ENCODE measurements at regions not wholly inside any gene's neighbourhood (a gene's known extent, or its start where the extent isn't known, plus 50 kb on each side); places are given as distances from the start of the nearest gene placed in this dataset.

- DNase-seq (ENCODE audit: low spot score) (no peak), ATAC-seq (no peak), FAIRE-seq (no peak)
- H2AFZ ChIP-seq (ENCODE audit: low read length): no peak overlapping the region
- no peaks in the 10 kb centered on the region for H3K36me3 ChIP-seq (replicated peaks in 1 of 2; ENCODE audit: control insufficient read depth in 1 of 2, insufficient read depth in 2 of 2, low read length in 2 of 2)
- H3K27me3 ChIP-seq (ENCODE audit: control insufficient read depth in 1 of 2, insufficient read depth in 2 of 2, low read length in 2 of 2): no peaks in the 10 kb centered on the region; a peak in 2 of 5 replicates
- CTCF ChIA-PET (ENCODE audit: low intra/inter-chr PET ratio, low total read pairs): no interaction called here
- H3K9ac ChIP-seq (ENCODE audit: insufficient read depth, low read depth, low read length): no peak overlapping the region
- intact Hi-C loops (cut with micrococcal nuclease; ENCODE audit: unreplicated experiment): no loop called here
- H3K4me1 ChIP-seq (ENCODE audit: insufficient read depth, low read length): no peaks in the 10 kb centered on the region
- no peak overlapping the region for H3K27ac ChIP-seq (ENCODE audit: extremely low read length, insufficient read depth, low read length)
- no peak overlapping the region for H3K4me3 ChIP-seq (replicated peaks in 1 of 3; ENCODE audit: insufficient read depth in 1 of 3, low read depth in 2 of 3, low read length in 3 of 3)
- POLR2A ChIA-PET: no interaction called here
- WGBS (ENCODE audit: low lambda C conversion rate): 0% methylated on average over 4 of the region's 4 CpGs
- in situ Hi-C loops (cut with HindIII; ENCODE audit: extremely low pct_ligation_motif_present, low pct_unique_long_range_greater_than_20kb): no loop called here
- no peaks in the 10 kb centered on the region for H3K79me2 ChIP-seq (ENCODE audit: insufficient read depth, low read length)
- H3K9me3 ChIP-seq (ENCODE audit: low read length): no peaks in the 10 kb centered on the region
- no TSS peak for BruUV-seq (replicated peaks)
- H3K4me2 ChIP-seq (ENCODE audit: low read depth, low read length): no peak overlapping the region
- no peaks in the 10 kb centered on the region for H4K20me1 ChIP-seq (ENCODE audit: insufficient read depth, low read length)
- TF ChIP-seq CC2D1A (CRISPR knock-in tag; IDR thresholded peaks at IDR 0.05) (no peak), NFKBIZ (CRISPR knock-in tag; IDR thresholded peaks at IDR 0.05) (no peak), ZBED4 (CRISPR knock-in tag; IDR thresholded peaks at IDR 0.05; ENCODE audit: borderline replicate concordance) (no peak), ZIK1 (CRISPR knock-in tag; IDR thresholded peaks at IDR 0.05; ENCODE audit: borderline replicate concordance, low read depth) (no peak), PHF21A (CRISPR knock-in tag; IDR thresholded peaks at IDR 0.05) (no peak), ZNF414 (CRISPR knock-in tag; IDR thresholded peaks at IDR 0.05) (no peak), ZBTB37 (CRISPR knock-in tag; IDR thresholded peaks at IDR 0.05) (no peak), MZF1 (CRISPR knock-in tag; IDR thresholded peaks at IDR 0.05; ENCODE audit: borderline replicate concordance) (no peak), RXRB (CRISPR knock-in tag; IDR thresholded peaks at IDR 0.05; ENCODE audit: borderline replicate concordance) (no peak), SSRP1 (CRISPR knock-in tag; IDR thresholded peaks at IDR 0.05) (no peak), SIN3A (IDR thresholded peaks at IDR 0.05; ENCODE audit: borderline replicate concordance, low read depth, low read length) (no peak), ZNF770 (CRISPR knock-in tag; IDR thresholded peaks at IDR 0.05) (no peak), ZSCAN21 (CRISPR knock-in tag; IDR thresholded peaks at IDR 0.05; ENCODE audit: borderline replicate concordance) (no peak), SMYD3 (CRISPR knock-in tag; IDR thresholded peaks at IDR 0.05) (no peak), ELK4 (CRISPR knock-in tag; IDR thresholded peaks at IDR 0.05; ENCODE audit: borderline replicate concordance) (no peak), ZNF354B (CRISPR knock-in tag; IDR thresholded peaks at IDR 0.05) (no peak)
Observed at GRCh38 chr5:68766952-68767464, 326.8 kb upstream of the SLC30A5 start.

Measured in HepG2 (cell line).